Activated CD8-positive, alpha-beta memory T cell treated with anti-CD3 and anti-CD28 coated beads for 1 hour (primary cell): ENCODE measurements at regions not wholly inside any gene's neighbourhood (a gene's known extent, or its start where the extent isn't known, plus 50 kb on each side); places are given as distances from the start of the nearest gene placed in this dataset.
"Not testable (repeated sequence)": the region's sequence is repeated elsewhere in the genome, so short reads cannot be mapped to it uniquely, and the experiment has no call there.

ENCODE experiments used
- DNase-seq, 2 donors: peaks; one replicate each; pipeline ENCODE4 v3.0.0-alpha.2; 2020; ENCODE audit warnings: low read depth in 1 of 2; ENCODE audit errors: extremely low read depth in 1 of 2

DNA sequence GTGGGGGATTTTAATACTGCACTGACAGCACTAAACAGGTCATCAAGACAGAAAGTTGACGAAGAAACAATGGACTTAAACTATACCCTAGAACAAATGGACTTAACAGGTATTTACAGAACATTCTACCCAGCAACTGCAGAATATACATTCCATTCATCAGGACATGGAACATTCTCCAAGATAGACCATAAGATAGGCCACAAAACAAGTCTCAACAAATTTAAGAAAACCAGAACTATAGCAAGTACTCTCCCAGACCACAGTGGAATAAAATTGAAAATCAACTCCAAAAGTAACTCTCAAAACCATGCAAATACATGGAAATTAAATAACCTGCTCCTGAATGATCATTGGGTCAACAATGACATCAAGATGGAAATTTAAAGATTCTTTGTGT, 218.3 kb downstream of the SYK start:
- DNase-seq, result not testable (repeated sequence)

DNA sequence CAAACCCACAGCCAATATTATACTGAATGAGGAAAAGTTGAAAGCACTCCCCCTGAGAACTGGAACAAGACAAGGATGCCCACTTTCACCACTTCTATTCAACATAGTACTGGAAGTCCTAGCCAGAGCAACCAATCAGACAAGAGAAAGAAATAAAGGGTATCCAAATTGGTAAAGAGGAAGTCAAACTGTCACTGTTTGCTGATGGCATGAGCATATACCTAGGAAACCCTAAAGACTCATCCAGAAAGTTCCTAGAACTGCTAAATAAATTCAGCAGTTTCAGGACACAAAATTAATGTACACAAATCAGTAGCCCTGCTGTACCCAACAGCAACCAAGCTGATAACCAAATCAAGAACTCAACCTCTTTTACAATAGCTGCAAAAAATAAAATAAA, 220.0 kb downstream of the SYK start:
- not testable (repeated sequence) for DNase-seq

DNA sequence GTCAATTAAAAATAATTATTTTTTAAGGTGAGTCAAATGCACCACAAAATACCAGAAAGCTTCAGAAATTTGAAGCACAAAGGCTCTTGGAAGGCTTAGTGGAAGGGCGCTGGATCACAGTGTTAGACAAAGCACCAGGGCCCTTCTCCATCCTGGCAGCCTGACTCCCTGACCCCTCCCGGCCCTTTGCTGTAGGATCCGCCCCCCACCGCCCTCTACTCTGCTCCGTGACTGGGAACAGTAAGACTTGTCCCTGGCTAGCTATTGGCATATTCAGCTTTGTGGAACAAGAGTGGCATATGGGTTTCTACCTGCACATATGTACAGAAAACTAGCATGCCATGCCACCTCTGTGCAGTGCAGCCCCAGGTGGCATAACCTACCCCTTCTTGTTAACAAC, 222.1 kb downstream of the SYK start:
- no peak for DNase-seq

DNA sequence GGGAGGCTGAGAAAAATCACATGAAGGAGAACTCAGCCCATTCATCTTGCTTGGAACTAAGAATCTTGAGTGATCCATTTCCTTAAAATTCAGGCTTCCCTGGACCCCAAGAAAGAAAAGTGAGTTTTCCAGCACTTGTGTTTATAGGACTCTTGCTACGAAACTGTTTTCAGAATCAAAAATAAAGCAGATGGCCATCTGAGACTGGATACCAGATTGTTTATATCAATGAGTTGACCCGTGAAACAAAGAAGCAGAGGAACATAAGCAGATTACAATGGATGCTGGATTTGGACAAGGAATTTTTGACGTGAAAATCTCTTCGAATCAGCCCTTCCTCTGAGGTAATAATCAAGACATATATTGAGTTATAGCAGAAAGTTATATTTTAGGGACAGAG, 223.2 kb downstream of the SYK start:
- DNase-seq, result no peak

DNA sequence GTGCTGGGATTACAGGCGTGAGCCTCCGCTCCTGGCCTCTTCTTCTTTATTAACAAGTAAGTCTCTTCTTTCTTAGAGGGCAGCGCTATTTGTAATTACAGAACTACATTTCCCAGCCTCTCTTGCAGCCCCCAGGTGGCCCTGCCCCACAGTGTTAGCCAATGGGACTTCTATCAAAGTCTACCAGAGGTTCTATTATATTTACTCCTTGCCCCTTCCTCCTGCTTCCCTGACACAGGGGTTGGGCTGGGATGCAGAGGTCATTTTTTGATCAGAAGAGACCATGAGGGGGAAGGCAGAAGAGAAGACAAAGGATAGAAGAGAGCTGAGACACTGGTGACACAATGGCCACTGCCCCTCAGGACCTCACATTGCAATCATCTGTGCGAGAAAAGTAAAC, 224.2 kb downstream of the SYK start:
- DNase-seq, result no peak

DNA sequence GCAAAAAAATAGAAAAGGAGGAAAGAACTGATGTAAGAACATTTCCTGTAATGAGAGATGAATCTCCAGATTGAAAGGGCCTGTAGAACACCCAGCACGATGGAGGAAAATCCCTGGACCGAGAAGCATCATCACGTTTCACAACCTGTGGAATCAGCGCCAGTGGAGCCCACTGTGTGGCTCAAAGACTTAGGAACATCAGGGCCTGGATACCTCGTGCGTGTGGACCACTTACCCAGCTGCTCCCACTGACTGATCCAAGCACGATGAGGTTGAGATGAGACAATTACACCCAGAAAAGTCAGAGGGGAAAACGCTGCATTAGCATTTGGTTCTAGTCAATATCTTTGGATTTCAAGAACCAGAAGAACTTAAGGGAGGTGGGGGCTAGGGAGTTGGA, 224.6 kb downstream of the SYK start:
- no peak for DNase-seq

DNA sequence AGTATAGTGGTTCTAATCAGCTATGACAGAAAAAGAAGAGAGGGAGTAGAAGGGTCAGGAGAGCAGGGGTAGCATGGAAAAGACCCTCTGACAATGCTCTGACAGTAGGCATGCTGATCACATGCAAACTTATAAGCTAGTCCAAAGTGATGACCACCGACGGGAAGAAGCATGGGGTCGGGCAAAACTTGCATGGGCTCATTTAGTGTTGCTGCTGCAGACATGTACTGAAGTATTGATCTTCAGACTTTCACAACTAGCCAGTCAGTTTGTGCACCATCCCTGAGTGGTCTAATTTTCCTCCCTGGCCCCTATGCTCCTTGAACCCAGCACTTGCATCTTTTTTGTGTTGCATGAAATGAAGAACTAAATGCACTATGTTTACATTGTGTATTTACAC, 225.4 kb downstream of the SYK start:
- no peak for DNase-seq

DNA sequence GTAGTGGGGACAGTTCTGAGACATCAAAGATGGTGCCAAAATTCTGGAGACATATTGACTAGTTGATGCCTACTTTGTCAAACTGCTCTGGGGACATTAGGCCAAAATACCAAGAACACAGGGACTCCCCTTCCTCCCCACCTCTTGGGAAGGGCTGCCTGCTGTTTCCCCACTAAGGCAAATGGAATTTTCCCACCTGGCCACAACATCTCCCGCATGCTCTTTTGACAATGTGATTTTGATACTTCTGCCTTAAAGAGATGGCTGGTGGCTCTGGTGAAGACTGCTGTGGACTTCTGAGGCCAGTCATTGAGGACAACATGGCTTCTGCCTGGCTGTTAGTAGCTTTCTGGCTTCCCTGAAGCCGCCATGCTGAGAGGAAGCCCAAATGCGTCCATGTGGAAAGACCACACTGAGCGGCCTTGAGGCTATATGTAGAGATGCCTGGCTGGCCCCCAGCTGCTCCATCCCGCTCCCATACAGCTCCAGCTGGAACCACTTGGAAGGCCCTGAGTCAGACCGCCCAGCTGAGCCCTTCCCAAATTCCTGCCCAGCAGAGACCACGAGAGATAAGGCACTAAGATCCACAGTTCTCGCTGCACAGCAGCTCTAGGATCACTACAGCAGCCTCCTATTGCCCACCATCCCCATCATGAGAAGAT, 226.7 kb downstream of the SYK start:
- no peak for DNase-seq

DNA sequence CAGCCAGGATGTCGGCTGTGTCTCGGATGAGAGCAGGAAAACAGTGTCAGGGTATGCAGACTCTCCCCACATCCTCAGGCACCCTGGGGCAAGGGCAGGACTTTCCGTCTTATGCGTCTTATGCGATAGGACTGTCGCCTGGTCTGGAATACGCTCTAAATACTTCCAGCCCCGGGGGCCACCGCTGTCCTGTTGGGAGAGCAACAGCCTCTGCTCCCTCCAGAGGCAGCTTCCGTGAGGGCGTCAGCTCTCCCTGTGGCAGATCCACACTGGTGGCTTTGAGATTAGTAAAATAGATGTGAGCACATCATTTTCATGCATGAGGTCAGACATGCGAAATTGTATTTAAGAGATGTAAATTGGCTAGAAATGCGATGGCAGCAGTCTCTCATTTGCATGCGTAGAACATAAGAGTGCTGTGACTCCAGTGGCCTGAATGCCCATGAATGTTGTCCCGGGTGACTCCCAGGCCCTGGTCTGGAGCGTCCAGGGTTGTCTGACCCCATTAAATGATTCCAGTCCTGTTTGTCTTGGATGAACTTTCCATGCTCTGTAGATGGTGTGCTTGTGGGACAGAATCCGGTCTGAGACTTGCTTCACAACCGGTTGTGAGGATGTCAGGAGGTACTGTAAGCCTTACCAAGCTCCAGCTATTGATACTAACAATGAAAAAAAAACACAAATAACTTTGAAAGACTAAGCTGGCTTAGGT, 228.2 kb downstream of the SYK start:
- DNase-seq, result no peak

DNA sequence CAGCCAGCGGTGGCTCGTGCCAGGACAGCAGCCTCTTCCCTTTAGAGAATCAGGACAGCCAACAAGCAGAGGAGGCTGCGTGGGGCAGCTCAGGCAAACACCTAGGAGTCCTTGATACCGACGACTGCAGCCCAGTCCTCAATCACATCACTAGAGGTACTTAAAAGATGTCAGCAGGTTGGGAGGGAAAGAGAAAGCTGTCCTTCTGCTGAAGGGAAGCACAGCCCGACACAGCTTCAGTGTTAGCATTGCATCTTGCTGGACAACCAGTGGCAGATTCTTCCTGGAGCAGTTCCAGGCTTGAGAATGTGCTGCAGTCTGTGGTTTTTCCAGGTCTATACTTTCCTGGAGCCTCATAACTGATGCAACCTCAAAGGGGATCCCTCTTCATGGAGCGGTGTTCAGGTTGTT, 230.5 kb downstream of the SYK start:
- no peak for DNase-seq

DNA sequence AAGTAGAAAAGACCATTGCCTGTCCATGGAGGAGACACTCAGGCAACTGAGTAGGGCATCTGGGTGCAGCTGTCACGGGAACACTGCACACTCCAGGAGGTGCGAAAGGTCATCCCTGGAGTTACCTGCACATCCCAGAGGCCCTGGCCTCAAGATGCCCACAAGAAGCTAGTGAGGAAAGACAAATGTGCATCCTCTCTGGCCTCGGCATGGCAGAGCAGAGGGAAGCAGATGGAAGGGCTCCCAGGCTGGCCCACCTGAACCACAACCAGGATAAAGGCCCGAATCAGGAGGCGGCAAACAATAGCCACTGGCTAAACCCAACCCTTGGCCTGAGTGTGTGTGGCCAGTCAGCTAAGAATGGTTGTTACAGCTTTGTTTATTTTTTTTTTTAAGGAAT, 231.7 kb downstream of the SYK start:
- no peak for DNase-seq

DNA sequence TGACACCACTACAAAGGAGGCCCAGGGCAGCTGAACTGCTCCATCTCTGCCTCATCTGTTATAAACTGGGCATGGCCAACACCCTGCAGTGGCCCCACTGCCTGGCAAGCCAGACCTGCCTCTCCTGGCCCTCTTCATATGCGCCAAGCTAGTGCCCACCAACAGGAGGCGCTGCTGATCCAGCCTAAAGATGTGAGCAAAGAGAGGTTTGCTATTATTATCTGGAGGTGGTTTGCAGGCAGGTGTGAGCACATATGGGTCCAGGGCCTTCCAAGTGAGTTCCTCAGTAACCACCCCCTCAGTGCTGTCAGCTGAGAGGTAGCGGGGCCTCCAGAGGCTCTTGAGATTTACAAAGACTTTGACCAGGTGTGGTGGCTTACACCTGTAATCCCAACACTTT, 232.2 kb downstream of the SYK start:
- peak; percentile 16 to 39 for DNase-seq

DNA sequence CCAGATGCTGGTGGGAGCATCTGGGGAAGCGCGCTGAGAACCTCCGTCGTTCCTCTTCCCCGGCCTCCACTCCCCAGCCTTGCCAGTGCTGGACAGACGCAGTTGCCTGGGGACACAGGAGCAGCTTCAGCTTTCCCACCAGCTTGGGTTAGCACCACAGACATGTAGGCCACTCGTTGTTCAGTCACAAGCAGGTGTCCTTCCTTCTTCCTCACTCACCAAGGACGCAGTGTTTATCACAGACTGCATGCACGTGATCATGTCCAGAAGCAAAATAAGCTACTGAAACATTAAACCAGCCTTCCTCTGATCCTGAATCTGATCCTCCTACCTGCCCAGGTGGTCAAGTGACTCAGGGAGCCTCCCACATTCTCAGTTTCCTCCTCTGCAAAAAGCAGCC, 232.9 kb downstream of the SYK start:
- no peak for DNase-seq

DNA sequence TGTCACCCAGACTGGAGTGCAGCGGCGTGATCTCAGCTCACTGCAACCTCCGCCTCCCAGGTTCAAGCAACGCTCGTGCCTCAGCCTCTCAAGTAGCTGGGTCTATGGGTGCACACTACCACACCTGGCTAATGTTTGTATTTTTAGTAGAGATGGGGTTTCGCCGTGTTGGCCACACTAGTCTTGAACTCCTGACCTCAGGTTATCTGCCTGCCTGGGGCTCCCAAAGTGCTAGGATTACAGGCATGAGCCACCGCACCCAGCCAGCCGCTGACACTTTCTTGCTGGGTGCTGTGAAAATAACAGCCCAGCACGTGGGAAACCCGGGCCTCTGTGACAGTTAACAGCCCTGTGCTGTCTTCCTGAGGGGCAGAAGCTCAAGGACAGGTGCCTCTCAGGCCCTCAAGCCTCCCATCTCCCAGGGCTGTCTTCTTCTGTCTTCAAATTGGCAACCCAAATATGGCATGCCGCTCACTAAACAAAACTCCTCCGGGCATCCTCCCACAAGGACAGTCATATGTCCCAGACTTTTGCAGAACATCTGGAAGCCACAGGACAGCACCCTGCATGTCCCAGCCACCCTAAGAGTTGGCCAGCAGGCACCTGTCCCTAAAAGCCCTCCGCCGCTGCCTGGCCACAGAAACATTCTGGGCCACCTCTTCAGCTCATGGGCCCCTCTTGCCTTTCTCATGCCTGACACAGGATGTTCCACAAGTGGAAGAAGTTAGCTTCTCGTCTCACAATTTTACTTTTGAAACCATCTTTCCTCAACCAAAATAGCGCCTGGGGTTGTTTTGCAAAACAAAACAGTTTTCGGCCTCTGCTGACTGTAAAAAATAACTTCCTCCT, 233.6 kb downstream of the SYK start:
- no peak for DNase-seq

DNA sequence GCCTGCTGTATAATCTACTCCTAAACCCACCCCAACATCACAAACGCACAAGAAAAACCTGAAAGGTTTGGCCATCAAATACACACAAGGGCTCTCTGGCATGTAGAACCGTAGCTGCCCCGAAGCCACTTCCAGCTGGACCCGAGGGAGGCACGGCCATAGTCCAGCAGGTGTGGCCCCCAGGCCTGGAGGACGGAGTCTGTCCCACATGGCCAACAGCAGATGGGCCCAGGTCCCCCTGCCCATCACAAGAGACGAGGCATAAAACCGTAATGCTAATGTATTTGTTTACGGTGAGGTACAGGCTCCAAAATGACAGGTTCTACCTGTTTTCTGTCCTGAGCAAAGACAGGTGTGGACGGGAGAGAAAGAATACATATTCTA, 234.2 kb downstream of the SYK start:
- no peak for DNase-seq

DNA sequence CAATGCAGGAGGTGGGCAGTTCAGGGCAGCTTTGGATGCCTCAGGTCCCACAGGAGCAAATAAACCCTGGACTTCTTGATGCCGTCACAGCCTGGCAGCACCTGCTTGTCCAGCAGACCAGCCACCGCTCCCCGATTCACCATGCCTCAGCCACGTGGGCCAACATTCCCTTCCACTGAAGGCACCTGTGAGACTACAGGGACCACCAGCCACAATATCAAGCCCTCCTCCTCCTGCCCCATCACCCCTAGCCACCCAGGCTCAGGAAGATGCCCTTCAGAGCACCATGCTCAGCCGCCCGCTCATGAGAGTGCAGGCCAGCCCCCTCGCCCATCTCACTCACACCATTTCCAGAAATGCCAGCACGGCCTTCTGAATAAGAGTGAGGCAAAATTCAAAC, 234.7 kb downstream of the SYK start:
- no peak for DNase-seq

DNA sequence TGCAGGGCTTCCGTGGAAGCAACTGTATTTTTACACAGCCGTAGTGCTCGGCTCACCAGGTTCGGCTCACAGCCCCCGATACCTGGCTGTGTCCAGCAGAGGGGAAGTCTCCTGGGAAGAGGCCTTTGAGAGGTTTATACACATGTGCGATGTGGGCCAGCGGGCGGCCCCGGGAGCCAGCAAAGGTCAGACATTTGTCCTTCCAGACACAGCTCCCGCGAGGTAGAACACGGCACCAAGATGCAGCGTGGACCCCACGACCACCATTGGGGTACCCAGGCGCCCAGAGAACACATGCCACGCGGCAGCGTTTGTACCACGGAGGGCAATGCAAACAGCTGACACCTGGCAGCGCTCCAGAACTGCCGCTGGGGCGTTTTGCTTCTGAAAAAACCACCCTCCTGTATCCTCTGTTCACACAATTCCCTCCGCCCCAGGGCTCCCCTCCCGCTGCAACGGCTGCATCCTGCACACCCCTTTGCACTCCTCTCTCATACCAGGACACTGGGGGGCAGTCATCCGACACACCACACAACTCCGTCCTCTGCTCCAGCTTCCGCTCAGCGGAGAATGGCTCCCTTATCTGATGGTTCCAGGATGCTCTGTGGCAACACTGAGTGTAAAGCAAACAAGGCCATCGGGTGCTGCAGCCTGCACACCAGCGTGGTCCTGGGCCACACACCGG, 235.3 kb downstream of the SYK start:
- peak; percentile 8 to 27 for DNase-seq

DNA sequence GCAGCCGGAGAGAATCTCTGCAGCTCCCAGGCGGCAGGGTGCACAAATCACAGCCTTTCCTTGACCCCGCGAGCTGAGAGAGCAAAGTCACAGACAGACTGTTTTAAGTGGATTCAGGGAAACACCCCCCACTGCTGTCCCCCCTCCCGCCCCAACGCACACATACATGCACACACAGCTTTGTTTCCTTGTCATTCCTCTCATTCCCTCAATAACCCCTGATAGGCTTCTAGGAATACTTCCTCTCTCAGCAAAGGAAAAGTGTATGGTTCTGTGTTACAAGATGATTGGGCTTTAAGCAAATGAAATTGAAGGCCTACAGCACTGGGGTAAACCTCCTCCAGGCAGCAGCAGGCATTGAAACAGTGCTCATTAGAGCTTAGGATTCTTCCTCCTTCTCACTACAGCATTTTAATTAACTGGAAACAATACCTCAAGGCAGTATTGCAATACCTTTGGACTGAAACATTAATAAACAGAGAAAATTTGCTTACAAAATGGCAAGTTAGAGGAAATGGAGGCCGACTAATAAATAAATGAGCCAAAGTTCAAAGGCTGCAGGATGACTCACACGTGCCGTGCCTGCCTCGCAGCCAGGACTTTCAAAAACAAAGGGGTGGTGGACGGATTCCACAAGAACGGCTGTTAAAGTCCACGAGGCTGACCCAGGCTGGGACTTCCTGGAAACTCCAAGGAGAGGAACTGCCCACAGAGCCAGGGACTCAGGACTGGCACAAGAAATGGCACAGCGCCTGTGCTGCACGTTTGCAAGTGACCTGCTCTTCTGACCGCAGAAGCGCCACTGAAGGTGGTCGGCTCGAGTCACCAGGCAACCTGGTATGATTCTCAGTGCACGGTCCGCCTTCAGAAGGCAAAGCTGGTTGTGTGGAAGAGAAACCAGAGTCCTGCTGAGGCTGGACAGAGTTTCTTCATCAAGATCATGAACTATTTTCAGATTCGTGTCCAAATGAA, 236.2 kb downstream of the SYK start:
- DNase-seq, result no peak

DNA sequence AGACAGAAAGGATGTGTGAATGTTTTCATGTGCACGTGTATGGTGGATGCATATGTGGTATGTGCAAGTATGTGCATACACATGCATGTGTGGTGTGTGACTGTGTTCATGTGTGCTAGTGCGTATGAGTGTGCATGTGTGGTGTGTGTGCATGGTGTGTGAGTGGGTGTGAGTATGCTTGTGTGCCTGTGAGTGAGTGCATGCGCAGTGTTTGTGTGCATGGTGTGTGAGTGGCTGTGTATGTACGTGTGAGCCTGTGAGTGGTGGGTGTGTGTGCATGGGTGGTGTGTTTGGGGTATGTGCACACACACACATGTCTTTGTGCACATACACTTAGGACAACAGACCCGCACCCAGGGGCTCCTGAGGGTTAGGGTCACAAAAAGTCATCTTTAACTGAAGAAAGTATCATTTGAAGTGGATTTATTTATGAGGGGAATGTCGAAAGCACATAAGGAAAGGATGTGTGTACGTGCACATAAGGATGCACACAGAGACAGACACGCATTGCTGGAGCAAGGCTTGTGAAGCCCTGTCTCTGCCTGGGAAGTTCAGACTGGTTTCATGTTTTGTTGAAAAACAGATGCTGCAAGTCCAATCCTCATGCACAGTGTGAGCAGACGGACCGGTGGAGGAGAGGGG, 237.0 kb downstream of the SYK start:
- no peak for DNase-seq
